ENCODE measurements at regions not wholly inside any gene's neighbourhood (a gene's known extent, or its start where the extent isn't known, plus 50 kb on each side); places are given as distances from the start of the nearest gene placed in this dataset.

DNA sequence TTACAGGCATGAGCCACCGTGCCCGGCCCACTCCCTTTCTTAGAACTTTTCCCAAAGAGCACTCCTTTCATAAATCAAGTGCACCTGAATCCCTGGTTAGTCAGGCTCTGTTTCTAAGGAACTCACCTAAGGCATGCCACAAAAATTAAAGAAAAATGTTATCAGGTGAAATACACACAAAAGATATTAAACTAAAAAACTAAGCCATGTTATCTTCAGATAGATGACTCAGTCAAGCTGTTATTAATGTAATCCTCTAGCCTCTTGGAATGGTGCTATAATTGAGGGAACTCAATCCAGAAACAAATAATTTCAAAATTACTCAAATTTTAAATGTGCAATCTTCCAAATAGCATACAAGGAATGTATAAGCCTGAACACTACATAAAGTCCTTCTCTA lies 83.0 kb downstream of the TENT5A start:
- TF ChIP-seq, protein P1, sequence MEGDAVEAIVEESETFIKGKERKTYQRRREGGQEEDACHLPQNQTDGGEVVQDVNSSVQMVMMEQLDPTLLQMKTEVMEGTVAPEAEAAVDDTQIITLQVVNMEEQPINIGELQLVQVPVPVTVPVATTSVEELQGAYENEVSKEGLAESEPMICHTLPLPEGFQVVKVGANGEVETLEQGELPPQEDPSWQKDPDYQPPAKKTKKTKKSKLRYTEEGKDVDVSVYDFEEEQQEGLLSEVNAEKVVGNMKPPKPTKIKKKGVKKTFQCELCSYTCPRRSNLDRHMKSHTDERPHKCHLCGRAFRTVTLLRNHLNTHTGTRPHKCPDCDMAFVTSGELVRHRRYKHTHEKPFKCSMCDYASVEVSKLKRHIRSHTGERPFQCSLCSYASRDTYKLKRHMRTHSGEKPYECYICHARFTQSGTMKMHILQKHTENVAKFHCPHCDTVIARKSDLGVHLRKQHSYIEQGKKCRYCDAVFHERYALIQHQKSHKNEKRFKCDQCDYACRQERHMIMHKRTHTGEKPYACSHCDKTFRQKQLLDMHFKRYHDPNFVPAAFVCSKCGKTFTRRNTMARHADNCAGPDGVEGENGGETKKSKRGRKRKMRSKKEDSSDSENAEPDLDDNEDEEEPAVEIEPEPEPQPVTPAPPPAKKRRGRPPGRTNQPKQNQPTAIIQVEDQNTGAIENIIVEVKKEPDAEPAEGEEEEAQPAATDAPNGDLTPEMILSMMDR (IDR thresholded peaks at IDR 0.05; ENCODE audit: low read depth, low read length), result no peak
- no peak for TF ChIP-seq EZH2phosphoT487 (IDR thresholded peaks at IDR 0.05; ENCODE audit: low read depth)
